ENCODE measurements at regions not wholly inside any gene's neighbourhood (a gene's known extent, or its start where the extent isn't known, plus 50 kb on each side); places are given as distances from the start of the nearest gene placed in this dataset.

GRCh38 chr7:41205600-41205999, 497.3 kb downstream of the INHBA start:
- intact Hi-C loops (cut with DNase I) = no loop called here
- H3K27me3 ChIP-seq (replicated peaks; ENCODE audit: insufficient read depth) = no peaks in the 10 kb centered on the region
- 64% methylated on average over 2 of the region's 2 CpGs for WGBS

GRCh38 chr7:41203542-41203941, 499.3 kb downstream of the INHBA start:
- Histone ChIP-seq H3K27me3 (replicated peaks; ENCODE audit: insufficient read depth) (no peaks in the 10 kb centered on the region), H3K27ac (no peak overlapping the region), H3K4me3 (no peak overlapping the region), H3K9me3 (no peaks in the 10 kb centered on the region), H3K4me1 (replicated peaks) (no peaks in the 10 kb centered on the region), H3K36me3 (no peaks in the 10 kb centered on the region)
- intact Hi-C loops (cut with DNase I) = no loop called here
- TF ChIP-seq POLR2A (IDR thresholded peaks at IDR 0.05) (no peak), CTCF (IDR thresholded peaks at IDR 0.05) (no peak), POLR2AphosphoS5 (IDR thresholded peaks at IDR 0.05) (no peak)
- DNase-seq (ENCODE audit: low spot score) = no peak
- WGBS = 97% methylated on average over 2 of the region's 2 CpGs

More at GRCh38 chr7:41205600-41205999, 497.3 kb downstream of the INHBA start:
- Histone ChIP-seq H3K27ac (no peak overlapping the region), H3K4me3 (no peak overlapping the region), H3K9me3 (no peaks in the 10 kb centered on the region), H3K36me3 (no peaks in the 10 kb centered on the region), H3K4me1 (replicated peaks) (no peaks in the 10 kb centered on the region)
- DNase-seq (ENCODE audit: low spot score) = no peak
- TF ChIP-seq CTCF (IDR thresholded peaks at IDR 0.05) (no peak), POLR2AphosphoS5 (IDR thresholded peaks at IDR 0.05) (no peak), POLR2A (IDR thresholded peaks at IDR 0.05) (no peak)

GRCh38 chr7:41201021-41201420, 501.9 kb downstream of the INHBA start:
- Histone ChIP-seq H3K36me3 (no peaks in the 10 kb centered on the region), H3K9me3 (no peaks in the 10 kb centered on the region), H3K27me3 (replicated peaks; ENCODE audit: insufficient read depth) (no peaks in the 10 kb centered on the region), H3K27ac (no peak overlapping the region), H3K4me1 (replicated peaks) (no peaks in the 10 kb centered on the region), H3K4me3 (no peak overlapping the region)
- WGBS = 96% methylated on average over 3 of the region's 3 CpGs
- intact Hi-C loops (cut with DNase I) = no loop called here
- DNase-seq (ENCODE audit: low spot score) = no peak
- TF ChIP-seq POLR2AphosphoS5 (IDR thresholded peaks at IDR 0.05) (no peak), CTCF (IDR thresholded peaks at IDR 0.05) (no peak)

GRCh38 chr7:41199136-41199535, 503.8 kb downstream of the INHBA start:
- H3K27me3 ChIP-seq (replicated peaks; ENCODE audit: insufficient read depth) = no peaks in the 10 kb centered on the region
- DNase-seq (ENCODE audit: low spot score) = no peak
- 88% methylated on average over 3 of the region's 3 CpGs for WGBS

More at GRCh38 chr7:41199136-41199535, 503.8 kb downstream of the INHBA start:
- Histone ChIP-seq H3K27ac (no peak overlapping the region), H3K36me3 (no peaks in the 10 kb centered on the region), H3K4me3 (no peak overlapping the region), H3K9me3 (no peaks in the 10 kb centered on the region), H3K4me1 (replicated peaks) (no peaks in the 10 kb centered on the region)
- intact Hi-C loops (cut with DNase I) = no loop called here
- TF ChIP-seq CTCF (IDR thresholded peaks at IDR 0.05) (no peak), POLR2A (IDR thresholded peaks at IDR 0.05) (no peak), POLR2AphosphoS5 (IDR thresholded peaks at IDR 0.05) (no peak)
